Stromal cell of bone marrow (primary cell): ENCODE measurements at regions not wholly inside any gene's neighbourhood (a gene's known extent, or its start where the extent isn't known, plus 50 kb on each side); places are given as distances from the start of the nearest gene placed in this dataset.
"Not testable (repeated sequence)": the region's sequence is repeated elsewhere in the genome, so short reads cannot be mapped to it uniquely, and the experiment has no call there.

Experiments used
- DNase-seq: peaks from one replicate; pipeline ENCODE4 v3.0.0-alpha.2; 2012; ENCODE audit warnings: low read depth

GRCh38 chrY:18912846-18913245 is 139.3 kb upstream of the HSFY2 start:
- DNase-seq, result no peak

GRCh38 chrY:18909846-18910245 is 136.3 kb upstream of the HSFY2 start:
- DNase-seq, result no peak

- DNase-seq, result not testable (repeated sequence)
Measured at GRCh38 chrY:18906198-18906597, 132.7 kb upstream of the HSFY2 start.

- DNase-seq, result no peak
Measured at GRCh38 chrY:18904296-18904695, 130.8 kb upstream of the HSFY2 start.

- no peak for DNase-seq
Measured at GRCh38 chrY:18891994-18892393, 118.5 kb upstream of the HSFY2 start.

GRCh38 chrY:18889548-18889947 is 116.0 kb upstream of the HSFY2 start:
- no peak for DNase-seq

GRCh38 chrY:18884748-18885147 is 111.2 kb upstream of the HSFY2 start:
- DNase-seq, result no peak

GRCh38 chrY:18869145-18869544 is 95.6 kb upstream of the HSFY2 start:
- DNase-seq, result not testable (repeated sequence)

GRCh38 chrY:18866887-18867551 is 93.5 kb upstream of the HSFY2 start:
- DNase-seq, result not testable (repeated sequence)

- DNase-seq, result not testable (repeated sequence)
Measured at GRCh38 chrY:18860856-18861255, 87.3 kb upstream of the HSFY2 start.

- DNase-seq, result not testable (repeated sequence)
Measured at GRCh38 chrY:18858484-18859191, 85.1 kb upstream of the HSFY2 start.

- DNase-seq, result not testable (repeated sequence)
Measured at GRCh38 chrY:18855184-18855583, 81.6 kb upstream of the HSFY2 start.

- not testable (repeated sequence) for DNase-seq
Measured at GRCh38 chrY:18853323-18853722, 79.8 kb upstream of the HSFY2 start.

GRCh38 chrY:18836643-18837042 is 63.1 kb upstream of the HSFY2 start:
- DNase-seq, result not testable (repeated sequence)
